Gastrocnemius medialis (tissue), 4 donors: ENCODE measurements at regions not wholly inside any gene's neighbourhood (a gene's known extent, or its start where the extent isn't known, plus 50 kb on each side); places are given as distances from the start of the nearest gene placed in this dataset.

Experiments used
- POLR2A ChIP-seq, 2 donors: fragments of 450-650 bp; IDR thresholded peaks; one replicate each; pipeline ENCODE4 v1.6.1; 2017; ENCODE audit warnings: antibody characterized with exemption in 2 of 2, mild to moderate bottlenecking in 2 of 2, moderate library complexity in 2 of 2
- TF ChIP-seq, protein P1 (sequence below), 5 experiments: fragments of 450-650 bp in 3 of 5; fragments of 200-600 bp in 2 of 5; sonication (generic) in 2 of 5; IDR thresholded peaks in 4 of 5; conservative IDR thresholded peaks in 1 of 5; 1 replicate in 4 of 5; 2 replicates in 1 of 5; pipeline ENCODE4 v1.5.1; 2016 to 2019; ENCODE audit warnings: antibody characterized with exemption in 5 of 5, mild to moderate bottlenecking in 3 of 5, moderate library complexity in 3 of 5

DNA sequence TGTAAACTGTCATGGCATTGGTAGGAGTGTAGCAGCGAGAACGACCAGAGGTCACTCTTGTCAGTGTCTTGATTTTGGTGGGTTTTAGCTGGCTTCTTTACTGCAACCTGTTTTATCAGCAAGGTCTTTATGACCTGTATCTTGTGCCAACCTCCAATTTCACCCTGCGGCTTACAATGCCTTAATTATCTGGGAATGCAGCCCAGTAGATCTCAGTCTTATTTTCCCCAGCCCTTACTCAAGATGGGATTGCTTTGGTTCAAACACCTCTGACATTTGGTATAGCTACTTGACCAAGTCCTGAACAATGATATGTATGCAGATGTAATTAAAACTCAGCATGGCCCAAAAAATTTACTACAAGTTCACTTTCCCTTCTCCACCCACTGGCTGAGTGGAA, 388.4 kb downstream of the RSL24D1 start:
- TF ChIP-seq, protein P1, sequence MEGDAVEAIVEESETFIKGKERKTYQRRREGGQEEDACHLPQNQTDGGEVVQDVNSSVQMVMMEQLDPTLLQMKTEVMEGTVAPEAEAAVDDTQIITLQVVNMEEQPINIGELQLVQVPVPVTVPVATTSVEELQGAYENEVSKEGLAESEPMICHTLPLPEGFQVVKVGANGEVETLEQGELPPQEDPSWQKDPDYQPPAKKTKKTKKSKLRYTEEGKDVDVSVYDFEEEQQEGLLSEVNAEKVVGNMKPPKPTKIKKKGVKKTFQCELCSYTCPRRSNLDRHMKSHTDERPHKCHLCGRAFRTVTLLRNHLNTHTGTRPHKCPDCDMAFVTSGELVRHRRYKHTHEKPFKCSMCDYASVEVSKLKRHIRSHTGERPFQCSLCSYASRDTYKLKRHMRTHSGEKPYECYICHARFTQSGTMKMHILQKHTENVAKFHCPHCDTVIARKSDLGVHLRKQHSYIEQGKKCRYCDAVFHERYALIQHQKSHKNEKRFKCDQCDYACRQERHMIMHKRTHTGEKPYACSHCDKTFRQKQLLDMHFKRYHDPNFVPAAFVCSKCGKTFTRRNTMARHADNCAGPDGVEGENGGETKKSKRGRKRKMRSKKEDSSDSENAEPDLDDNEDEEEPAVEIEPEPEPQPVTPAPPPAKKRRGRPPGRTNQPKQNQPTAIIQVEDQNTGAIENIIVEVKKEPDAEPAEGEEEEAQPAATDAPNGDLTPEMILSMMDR (IDR thresholded peaks at IDR 0.05 in 4 of 5, conservative IDR thresholded peaks at IDR 0.05 in 1 of 5), result no peak
- TF ChIP-seq POLR2A (IDR thresholded peaks at IDR 0.05), result no peak
